Right atrium auricular region (tissue), 2 donors: ENCODE measurements at regions not wholly inside any gene's neighbourhood (a gene's known extent, or its start where the extent isn't known, plus 50 kb on each side); places are given as distances from the start of the nearest gene placed in this dataset.

Experiments
- DNase-seq: peaks from one replicate; pipeline ENCODE4 v3.0.0-alpha.2; 2019; ENCODE audit warnings: low spot score
- H3K27ac ChIP-seq, 2 donors: fragments of 200-600 bp; sonication (generic); 1 replicate in 1 of 2; 2 replicates in 1 of 2; pipeline ENCODE4 v1.5.1; 2016 to 2019
- H3K27me3 ChIP-seq, 2 donors: fragments of 200-600 bp; sonication (generic); one replicate each; pipeline versions ENCODE4 v1.5.1 to v1.6.0; 2017 to 2019
- H3K36me3 ChIP-seq: fragments of 200-600 bp; sonication (generic); one replicate; pipeline ENCODE4 v1.5.1; 2016
- H3K4me1 ChIP-seq, 2 donors: fragments of 200-600 bp; sonication (generic); one replicate each; pipeline versions ENCODE4 v1.5.1 to v1.6.0; 2017 to 2019
- H3K4me3 ChIP-seq, 2 donors: fragments of 200-600 bp; sonication (generic); 1 replicate in 1 of 2; 2 replicates in 1 of 2; pipeline ENCODE4 v1.5.1; 2017 to 2019; ENCODE audit warnings: mild to moderate bottlenecking in 1 of 2, moderate library complexity in 1 of 2
- H3K9me3 ChIP-seq, 2 donors: fragments of 200-600 bp; sonication (generic); one replicate each; pipeline ENCODE4 v1.5.1; 2019
- CTCF ChIP-seq, 2 donors: fragments of 200-600 bp; sonication (generic); IDR thresholded peaks; one replicate each; pipeline ENCODE4 v1.5.1; 2019; ENCODE audit warnings: antibody characterized with exemption in 2 of 2

GRCh38 chr1:163912170-163912884 lies 590.6 kb downstream of the NUF2 start:
- no peak for TF ChIP-seq CTCF (IDR thresholded peaks at IDR 0.05)
- Histone ChIP-seq H3K4me3 (no peak overlapping the region), H3K27ac (no peak overlapping the region), H3K36me3 (no peaks in the 10 kb centered on the region), H3K4me1 (no peaks in the 10 kb centered on the region), H3K9me3 (peaks cover 0 to 5% of the 10 kb centered on the region in 2 donors), H3K27me3 (no peaks in the 10 kb centered on the region)
- DNase-seq, result no peak

- no peak for DNase-seq
- Histone ChIP-seq H3K9me3 (no peaks in the 10 kb centered on the region), H3K27ac (no peak overlapping the region), H3K27me3 (no peaks in the 10 kb centered on the region), H3K4me3 (no peak overlapping the region), H3K36me3 (no peaks in the 10 kb centered on the region), H3K4me1 (no peaks in the 10 kb centered on the region)
- no peak for TF ChIP-seq CTCF (IDR thresholded peaks at IDR 0.05)
Observed at GRCh38 chr1:163914785-163915413, 593.1 kb downstream of the NUF2 start.

GRCh38 chr1:163922743-163923201 lies 601.0 kb downstream of the NUF2 start:
- H3K27ac ChIP-seq, result no peak overlapping the region
- no peaks in the 10 kb centered on the region for H3K4me1 ChIP-seq
- no peak for TF ChIP-seq CTCF (IDR thresholded peaks at IDR 0.05)
- no peaks in the 10 kb centered on the region for H3K27me3 ChIP-seq
- no peaks in the 10 kb centered on the region for H3K9me3 ChIP-seq
- no peak overlapping the region for H3K4me3 ChIP-seq
- H3K36me3 ChIP-seq, result no peaks in the 10 kb centered on the region
- DNase-seq, result no peak

- DNase-seq, result no peak
- Histone ChIP-seq H3K36me3 (no peaks in the 10 kb centered on the region), H3K9me3 (no peaks in the 10 kb centered on the region), H3K27me3 (no peaks in the 10 kb centered on the region), H3K4me1 (no peaks in the 10 kb centered on the region), H3K4me3 (no peak overlapping the region), H3K27ac (no peak overlapping the region)
- TF ChIP-seq CTCF (IDR thresholded peaks at IDR 0.05), result no peak
Observed at GRCh38 chr1:163924041-163924440, 602.3 kb downstream of the NUF2 start.

GRCh38 chr1:163927493-163927892 lies 605.7 kb downstream of the NUF2 start:
- Histone ChIP-seq H3K36me3 (no peaks in the 10 kb centered on the region), H3K27me3 (no peaks in the 10 kb centered on the region), H3K27ac (no peak overlapping the region), H3K9me3 (no peaks in the 10 kb centered on the region), H3K4me3 (no peak overlapping the region), H3K4me1 (no peaks in the 10 kb centered on the region)
- DNase-seq, result no peak
- TF ChIP-seq CTCF (IDR thresholded peaks at IDR 0.05), result no peak
